Endometrium (tissue), 2 donors: ENCODE measurements at regions not wholly inside any gene's neighbourhood (a gene's known extent, or its start where the extent isn't known, plus 50 kb on each side); places are given as distances from the start of the nearest gene placed in this dataset.

Experiments used
- FAIRE-seq: peaks from 2 replicates; lab custom pipeline; 2012; peaks lifted over from hg19 to GRCh38; lab: Jason Lieb, UNC
- donor health status: control.
- donor health status: control.

DNA sequence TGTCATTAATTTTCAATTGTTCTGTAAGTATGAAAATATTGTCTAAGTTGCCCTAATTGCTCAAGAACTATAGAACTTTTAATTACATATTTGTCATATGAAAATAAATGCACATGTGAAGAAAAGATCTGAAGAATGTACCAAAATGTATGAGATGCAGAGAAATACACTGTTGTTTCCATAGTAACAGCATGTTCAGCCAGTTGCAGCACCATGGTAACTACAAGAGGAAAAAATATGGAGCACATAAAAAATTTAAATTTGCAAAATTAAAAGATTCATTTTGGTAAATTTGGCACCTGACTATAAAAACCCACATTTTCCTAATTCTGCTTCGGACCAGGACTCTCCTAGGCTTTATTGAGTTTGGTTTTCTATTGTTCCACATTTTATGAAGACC is 1170.0 kb upstream of the MIR17HG start:
- FAIRE-seq: no peak

DNA sequence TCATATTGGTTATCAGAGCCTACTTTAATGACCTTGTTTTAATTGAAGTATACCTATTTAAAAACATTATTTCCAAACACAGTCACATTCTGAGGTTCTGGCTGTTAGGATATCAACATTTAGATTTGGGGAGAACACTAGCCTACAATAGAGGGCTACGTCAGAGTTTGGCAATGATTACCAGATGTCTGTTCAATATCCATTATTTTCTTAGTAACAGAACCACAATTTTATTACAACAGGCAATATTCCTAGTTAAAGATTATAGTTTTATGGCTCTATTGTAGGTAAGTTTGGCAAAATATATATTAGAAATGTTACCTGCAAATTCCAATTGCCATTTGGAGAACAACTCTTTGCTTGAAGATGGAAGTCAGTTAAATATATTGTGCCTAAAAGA is 1163.1 kb upstream of the MIR17HG start:
- FAIRE-seq: no peak

DNA sequence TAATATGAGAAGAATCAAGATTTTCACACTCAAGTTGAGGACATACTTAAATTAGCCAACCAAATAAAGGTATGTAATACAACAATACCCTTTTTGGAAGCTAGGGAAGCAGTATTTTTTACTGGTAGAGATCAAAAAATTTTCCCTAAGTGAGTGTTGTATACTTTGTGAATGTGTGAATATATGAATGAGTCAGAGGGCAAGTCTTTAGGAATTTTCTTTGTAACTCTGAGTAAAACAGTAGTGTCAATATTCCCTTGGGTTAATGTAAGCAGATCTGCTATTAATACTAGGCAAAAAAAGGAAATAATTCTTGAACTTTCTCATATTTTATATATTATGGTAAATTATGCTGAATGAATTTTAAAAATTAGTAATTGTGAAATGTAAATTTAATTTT is 1161.8 kb upstream of the MIR17HG start:
- no peak for FAIRE-seq

DNA sequence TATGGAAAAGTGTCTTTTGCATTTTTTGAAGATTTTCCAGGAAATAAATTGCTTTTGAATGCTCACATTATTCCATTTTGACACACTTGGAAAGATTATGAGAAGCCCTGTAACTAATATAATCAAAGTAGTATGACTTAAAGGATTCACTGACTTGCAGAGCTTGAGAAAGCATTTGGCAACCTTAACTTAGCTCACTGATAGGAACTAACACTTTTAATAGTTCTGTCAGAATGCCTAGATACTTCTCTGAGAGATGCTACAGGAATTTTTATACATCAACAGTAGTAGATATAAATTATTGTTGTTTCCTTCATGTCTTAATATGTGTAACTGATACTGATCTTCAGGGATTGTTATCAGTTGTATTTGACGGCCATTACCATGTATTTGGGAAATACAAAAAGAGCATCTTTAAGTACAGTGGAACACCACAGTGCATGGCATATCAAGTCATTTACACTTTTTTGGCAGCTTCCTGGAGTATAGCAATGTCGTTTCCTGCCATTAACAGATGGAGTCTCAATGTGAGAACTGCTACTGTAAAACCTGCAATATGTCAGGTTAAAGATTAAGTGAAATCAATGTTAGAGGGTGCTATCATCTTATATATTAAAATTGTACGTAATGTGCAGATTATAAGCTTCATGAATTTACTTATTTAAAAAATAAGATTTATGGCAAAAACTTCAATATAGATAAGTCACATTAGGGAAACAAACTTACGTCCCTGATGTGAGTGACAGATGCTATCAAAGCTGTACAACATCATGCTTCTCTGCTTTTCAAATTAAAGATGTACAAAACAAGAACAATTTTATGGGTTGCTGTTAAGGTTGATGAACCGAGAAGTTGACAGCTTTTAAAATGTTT is 1159.8 kb upstream of the MIR17HG start:
- no peak for FAIRE-seq

DNA sequence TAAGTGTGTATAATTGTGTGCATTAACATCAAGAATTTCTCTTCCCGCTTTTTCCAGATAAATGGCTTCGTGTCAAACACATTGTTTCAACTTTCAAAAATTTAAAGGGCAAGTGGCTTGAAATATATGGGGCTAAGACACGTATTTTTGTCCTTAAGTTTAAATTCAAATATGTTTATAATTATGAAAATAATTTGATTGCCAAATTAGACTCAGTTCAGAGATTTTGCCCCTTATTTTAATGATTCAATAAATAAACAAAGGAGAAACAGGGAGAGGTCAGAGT is 1159.2 kb upstream of the MIR17HG start:
- no peak for FAIRE-seq

DNA sequence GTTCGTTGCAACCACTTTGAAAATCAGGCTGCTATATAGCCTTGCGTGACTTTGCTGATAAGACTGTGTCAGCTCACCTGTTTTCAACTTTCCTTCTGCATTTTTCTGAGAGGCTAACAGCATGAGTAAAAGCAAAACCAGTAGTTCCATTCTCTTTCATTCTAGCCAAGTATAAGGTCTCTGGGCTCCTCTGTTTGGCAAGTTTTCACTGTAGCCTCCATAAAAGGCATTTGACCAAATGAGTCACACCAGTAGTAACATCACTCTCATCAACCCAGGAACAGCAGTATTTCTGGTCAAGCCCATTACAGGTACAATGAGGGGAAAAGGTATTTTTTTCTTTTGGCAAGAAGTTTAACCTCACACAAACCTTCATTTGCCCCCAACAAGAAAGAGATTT is 1149.8 kb upstream of the MIR17HG start:
- no peak for FAIRE-seq

DNA sequence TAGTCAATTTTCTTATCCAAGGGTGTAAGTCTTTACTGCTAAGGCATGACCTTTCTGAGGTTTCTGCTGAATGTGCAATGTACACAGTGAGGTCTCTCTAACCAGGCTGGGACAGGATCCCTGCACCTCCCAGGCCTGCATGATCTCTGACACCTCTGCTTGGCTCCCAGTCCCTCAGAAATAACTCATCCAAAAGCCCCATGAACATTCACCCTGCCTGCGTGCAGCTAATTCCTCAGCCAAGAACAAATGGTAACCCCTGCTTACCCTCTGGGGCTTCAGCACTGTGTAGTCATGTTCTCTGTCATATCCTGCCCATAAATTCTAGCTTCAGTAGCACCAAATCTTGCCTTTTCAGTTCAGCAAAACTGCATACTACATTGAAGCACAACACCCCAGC is 1146.3 kb upstream of the MIR17HG start:
- FAIRE-seq: no peak

DNA sequence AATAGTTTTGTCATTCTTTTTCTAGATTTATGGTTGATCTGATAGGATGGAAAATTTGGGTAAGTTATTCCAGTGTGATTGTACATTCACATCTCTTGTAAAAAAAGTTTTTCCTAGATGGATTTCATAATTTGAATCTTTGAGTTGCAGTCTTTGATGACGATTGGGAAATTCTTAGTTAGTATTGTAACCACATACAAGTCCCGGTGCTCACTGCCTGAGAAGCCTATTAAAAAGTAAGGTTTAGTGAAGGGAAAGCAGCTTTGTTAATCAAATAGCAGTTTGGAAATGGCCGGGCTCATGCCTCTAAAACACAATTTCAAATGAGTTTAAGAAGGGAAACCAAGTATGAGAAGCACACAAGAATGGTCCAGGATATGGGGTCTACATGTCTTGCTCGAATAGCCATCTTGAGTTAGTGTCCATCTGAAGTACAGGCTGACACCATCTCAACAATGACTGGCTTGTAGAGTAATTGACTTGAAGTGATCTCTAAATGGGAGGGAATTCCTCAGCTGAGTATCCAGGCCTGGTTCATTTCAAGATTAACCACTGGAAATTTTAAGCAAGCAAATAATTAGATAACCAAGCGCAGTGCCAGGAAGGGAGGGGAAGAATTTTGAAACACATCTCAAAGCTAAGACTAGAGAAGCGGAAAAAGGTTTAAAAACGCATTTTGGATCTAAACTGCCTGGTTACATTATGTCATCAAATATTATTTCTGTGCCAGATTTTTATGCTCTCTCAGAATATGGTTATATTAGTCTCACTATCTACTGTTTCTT is 1145.6 kb upstream of the MIR17HG start:
- FAIRE-seq: no peak

DNA sequence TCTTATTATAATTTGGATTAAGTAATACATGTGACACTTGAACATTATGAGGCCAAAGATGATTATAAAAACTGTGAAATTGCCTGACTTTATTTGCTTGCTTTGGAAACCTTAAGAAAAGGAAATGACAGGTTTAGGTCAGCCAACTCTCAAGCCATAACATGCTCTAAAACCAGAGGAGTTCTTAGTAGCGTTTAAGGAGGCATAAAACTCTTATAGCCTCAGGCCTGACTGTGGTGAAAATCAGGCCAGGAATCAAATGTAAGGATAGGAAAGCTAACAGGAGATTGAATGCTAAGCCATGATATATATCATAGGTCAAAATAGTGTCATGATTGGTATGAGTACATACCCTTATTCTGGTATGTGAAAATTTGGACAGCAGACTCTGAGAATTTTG is 1142.4 kb upstream of the MIR17HG start:
- no peak for FAIRE-seq

DNA sequence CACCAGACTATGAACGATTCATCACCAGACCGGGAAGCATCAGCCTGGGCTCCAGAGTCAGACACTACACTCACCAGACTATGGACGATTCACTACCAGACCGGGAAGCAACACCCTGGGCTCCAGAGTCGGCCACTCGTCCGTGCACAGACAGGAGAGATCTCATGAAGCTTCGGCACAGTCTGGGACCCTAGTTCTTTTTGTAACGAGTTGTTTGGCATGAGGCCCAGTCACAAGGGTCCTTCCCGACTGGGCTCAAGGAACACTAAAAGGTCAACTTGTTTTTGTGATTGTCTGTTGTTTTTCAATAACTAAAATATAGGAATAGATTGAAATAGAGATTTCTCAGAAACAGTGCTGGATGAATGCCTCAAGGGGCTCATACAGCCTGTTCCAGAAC is 1141.6 kb upstream of the MIR17HG start:
- FAIRE-seq: no peak

DNA sequence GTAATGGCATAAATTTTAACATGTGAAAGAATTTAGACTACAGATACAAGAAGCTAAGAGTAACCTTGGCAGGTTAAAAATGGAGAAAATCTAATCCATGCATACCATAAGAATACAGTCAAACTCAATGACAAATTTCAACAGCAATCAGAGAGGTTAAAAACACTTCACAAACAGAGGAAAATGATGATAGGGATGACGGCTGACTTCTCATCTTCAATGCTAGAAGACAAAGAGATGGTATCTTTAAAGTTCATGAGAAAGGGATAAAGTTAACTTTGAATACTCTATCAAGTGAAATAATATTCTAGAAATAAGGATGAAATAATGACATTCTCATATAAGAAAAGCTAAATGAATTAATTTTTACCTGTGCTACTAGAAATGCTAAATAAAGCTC is 1130.2 kb upstream of the MIR17HG start:
- no peak for FAIRE-seq

DNA sequence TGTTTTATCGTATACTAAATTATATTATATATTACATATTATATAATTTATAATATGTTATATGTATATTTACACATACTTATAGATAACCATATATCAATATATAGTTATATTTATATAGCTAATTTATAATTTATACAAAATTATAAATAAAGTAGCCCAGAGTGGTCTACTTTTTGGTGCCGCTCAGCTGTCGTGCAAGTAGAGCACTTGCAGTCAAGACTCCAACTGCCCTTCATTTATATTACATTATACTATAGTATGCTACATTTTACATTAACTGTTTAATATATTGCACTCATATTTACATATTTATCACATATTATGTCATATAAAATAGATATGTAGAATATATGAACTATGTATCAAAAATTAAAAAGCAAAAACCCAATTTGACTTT is 1124.7 kb upstream of the MIR17HG start:
- FAIRE-seq: no peak

DNA sequence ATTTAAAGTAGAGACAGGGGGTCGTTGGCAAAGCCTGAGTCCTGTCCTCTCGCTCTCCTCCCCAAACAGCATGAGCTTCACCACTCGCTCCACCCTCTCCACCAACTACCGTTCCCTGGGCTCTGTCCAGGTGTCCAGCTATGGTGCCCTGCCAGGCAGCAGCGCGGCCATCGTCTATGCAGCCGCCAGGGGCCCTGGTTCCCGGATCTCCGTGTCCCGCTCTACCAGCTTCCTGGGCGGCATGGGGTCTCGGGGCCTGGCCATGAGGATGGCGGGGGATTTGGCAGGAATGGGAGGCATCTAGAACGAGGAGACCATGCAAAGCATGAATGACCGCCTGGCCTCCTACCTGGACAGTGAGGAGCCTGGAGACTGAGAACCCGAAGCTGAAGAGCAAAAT is 1117.2 kb upstream of the MIR17HG start:
- FAIRE-seq: no peak

DNA sequence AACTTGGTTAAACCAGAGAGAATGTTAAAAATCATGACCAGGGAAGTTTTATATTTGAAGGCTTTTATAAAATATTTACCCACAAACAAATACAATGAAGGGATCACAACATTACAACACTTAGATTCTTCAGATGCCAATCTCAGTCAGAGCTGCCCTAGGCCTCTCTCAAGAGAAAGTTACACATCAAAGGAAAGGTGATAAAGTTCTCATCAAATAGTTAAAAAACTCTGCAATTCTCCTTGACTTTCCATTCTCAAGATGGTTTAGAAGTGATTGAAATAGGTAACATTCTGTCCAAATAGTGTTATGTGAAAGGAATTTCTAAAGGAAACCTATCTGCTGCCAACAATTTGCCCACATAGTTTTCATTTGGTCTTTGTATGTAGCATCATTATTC is 1115.2 kb upstream of the MIR17HG start:
- no peak for FAIRE-seq

DNA sequence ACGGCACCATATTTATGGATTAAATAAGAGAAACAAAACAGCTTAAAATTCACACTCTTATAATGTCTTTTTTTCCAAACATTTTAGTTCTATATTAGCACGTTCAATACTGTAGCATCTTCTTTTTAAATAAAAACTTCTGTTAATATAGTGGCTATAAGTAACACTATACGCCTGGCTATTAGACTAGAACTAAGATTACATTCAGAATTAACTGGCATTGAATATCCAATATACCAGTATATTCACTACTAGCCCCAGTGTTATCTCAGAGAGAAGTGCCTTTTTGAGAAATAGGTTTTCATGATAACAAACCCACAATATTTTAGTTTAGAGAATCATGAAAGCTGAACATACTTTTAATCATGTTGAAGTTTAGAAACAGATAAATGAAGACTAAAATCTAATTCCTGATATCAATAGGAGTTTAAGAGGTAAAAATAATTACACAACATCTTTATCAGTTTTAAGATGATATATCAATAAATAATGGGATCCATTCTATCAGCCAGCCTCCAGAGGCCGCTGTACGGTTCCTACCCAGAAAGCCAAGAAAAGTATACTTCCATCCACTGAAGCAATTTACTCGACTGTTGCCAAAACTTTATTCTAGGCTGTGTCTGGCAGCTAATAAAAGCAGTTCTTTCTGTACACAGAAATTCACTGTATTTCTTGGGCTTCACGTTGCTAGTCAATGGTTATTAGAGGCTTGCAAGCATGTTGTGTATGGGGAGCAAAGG is 1113.4 kb upstream of the MIR17HG start:
- no peak for FAIRE-seq

DNA sequence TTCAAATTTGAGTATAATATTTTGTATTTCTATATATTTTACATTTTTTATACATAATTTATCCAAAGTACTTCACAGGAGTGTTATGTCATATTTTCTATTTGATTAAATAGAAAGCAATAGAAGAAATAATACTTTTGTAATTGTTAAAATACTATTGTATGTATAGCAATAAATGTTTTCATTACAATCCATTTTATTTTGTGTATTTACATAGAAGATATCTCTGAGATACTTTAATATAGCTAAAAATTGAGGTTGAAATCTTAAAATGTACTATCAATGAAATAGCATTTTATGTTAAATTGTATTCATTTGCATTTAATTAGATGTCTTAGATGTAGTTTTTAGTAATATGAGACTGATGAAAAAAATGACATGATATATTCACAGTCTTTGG is 1109.6 kb upstream of the MIR17HG start:
- FAIRE-seq: peak; percentile 88

DNA sequence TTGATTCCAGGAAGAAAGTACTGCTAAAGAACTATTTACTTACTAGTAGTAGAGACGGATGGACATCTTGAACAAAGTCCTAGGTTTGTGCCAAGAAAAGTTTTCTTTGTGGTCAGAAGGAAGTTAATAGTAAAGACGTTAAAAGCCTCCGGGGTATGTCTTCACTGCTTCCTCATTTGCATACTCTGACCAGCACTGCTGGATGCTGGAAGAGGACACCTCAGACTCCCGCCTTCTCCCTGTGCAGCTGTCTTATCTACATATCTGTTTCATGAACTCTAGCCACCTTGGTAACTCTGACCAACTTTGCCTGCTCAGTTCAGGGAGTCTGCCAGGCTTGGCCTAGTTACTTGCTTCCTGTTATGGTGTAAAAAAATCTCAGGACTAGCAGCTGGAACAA is 1109.1 kb upstream of the MIR17HG start:
- FAIRE-seq: no peak

DNA sequence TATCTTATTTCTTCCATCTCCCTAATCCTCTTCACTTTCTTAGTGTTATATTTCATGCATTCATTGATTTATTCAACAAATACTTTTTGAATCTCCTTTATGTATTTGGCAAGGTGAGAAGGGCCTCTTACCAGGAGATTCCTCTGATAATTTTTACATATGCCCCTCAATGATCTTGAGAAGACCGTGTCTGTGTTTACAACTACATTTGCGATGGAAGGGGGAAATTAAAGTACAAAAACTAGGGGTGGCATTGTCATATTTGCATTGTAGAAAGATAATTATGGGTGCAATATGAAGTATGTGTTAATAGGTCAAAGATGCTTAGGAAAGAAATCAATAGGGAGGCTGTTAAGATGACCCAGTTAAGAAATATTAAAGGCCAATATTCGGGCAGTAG is 1108.4 kb upstream of the MIR17HG start:
- FAIRE-seq: no peak

DNA sequence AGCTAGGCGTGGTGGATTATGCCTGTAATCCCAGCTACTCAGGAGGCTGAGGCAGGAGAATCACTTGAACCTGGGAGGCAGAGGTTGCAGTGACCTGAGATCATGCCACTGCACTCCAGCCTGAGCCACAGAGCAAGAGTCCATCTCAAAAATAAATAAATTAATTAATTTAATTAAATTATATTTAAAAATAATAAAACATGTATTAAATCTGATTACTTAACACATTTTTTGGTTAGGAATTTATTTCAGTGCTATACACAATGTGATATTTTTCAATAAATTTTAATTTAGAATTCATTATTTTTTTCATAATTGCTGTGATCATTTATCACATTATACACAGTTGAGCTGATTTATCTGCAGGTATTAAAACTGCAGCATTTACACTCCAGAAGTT is 1101.5 kb upstream of the MIR17HG start:
- FAIRE-seq: no peak

DNA sequence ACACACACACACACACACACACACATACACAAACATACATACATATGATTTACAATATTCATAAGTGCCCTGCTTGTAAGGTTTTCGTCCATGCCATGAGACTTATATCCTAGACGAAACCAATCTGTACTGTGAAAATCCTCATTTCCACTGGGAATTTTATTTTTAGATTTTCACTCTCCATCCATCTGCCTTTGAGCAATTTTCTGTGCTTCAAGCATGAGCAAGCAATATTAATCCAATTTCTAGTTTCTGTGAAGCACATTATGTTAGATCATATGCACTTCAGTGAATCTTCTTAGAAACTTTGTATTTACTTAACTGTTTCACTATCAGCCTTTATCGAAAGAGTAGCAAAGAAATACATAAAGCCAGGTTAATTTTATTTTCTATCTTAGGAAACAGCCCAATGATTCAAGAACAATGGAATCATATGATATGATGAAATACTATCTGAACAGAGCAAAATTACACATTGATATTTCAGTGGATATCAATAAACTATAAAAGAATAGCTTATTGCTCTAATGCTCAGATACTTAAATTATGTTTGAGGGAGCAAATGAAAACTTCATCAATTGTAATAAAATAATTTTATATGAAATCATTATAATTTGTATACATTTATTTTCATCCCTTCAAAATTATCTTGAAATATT is 1100.7 kb upstream of the MIR17HG start:
- no peak for FAIRE-seq

DNA sequence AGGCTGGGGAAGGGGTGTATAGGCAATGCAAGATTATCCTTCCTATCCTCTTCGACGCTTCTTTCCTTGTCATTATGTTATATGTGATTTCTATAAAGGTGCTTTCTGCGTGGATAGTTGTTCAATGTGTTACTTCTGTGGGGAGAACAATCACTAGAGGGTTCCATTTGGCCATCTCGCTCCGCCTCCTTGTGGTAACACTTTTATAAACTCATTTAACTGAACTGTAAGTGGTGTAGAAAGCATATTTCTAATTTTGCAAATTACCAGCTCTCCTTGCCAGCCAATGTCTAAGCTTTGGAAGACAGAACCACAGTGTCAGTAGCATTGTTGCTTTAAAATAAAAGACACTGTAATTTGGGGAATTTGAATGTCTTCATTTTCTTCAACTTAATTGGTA is 1093.7 kb upstream of the MIR17HG start:
- FAIRE-seq: no peak

DNA sequence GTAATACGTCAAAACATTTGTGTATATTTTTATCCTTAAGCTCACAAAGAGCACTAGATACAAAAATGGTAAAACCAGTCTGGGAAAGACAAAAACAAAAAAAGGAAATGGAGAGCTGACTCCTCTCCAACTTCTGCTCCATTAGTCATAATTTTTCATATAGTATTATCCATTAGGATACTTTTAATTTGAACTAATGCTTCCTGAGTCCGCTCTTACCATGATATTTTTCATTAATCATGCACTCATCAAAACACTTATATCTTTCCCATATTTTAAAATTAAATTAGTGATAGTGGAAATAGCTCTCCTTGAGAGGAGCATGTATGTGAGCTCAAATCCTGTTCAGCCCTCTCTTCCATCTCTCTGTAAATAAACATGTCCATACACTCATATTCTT is 1093.0 kb upstream of the MIR17HG start:
- no peak for FAIRE-seq

DNA sequence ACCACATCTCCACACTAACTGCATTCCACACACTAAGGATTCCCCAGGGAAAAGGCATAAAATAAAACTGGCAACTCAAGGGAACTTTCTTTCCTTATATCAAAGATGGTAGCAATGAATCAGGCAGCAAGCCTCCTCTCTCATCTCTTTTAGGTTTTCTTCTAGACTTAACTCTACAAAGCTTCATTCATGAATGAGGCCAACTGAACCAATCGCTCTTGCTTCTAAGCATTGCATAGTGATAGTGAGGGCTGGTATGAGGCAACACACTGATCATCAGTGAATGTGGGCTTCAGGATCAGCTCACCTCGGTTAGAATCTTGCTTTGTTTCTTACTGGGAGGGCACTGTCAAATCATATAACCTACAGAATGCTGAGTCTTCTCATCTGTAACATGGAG is 1090.7 kb upstream of the MIR17HG start:
- no peak for FAIRE-seq
